PC-3 (cell line): ENCODE measurements at regions not wholly inside any gene's neighbourhood (a gene's known extent, or its start where the extent isn't known, plus 50 kb on each side); places are given as distances from the start of the nearest gene placed in this dataset.

ENCODE experiments used
- ATAC-seq: fragments of 200-7000 bp; cut with Tn5 transposase; 2 replicates; pipeline ENCODE4 v1.9.1; 2020; ENCODE audit warnings: mild to moderate bottlenecking, moderate library complexity
- BruUV-seq: library from RNA; stranded (reverse); fragments of 400-500 nt; replicated peaks from 2 replicates; lab custom pipeline; 2021; lab: Mats Ljungman, UMichigan
- CTCF ChIA-PET: fragments of 300-600 bp; sonication (Branson Sonifier 250); formaldehyde crosslinking; loops from one replicate; lab custom pipeline; 2022; ENCODE audit warnings: antibody characterized with exemption; lab: Charles Lee
- POLR2A ChIA-PET: fragments of 300-600 bp; sonication (Branson Sonifier 250); formaldehyde crosslinking; loops from one replicate; lab custom pipeline; 2022; ENCODE audit warnings: antibody characterized with exemption; ENCODE audit not compliant: unreplicated experiment; lab: Charles Lee
- DNase-seq: peaks from one replicate; pipeline ENCODE4 v3.0.0-alpha.2; 2015
- H2AFZ ChIP-seq: fragments of 300-600 bp; sonication (generic); 2 replicates; pipeline ENCODE4 v1.6.0; 2016; ENCODE audit warnings: antibody characterized with exemption, low read length
- H3F3A ChIP-seq: fragments of 300-600 bp; sonication (generic); one replicate; pipeline ENCODE4 v1.6.0; 2017; ENCODE audit warnings: antibody characterized with exemption, low read length, control low read depth, mild to moderate bottlenecking; ENCODE audit not compliant: unreplicated experiment
- H3K27ac ChIP-seq: fragments of 300-600 bp; sonication (generic); 2 replicates; pipeline ENCODE4 v1.5.1; 2016; ENCODE audit warnings: mild to moderate bottlenecking, low read length
- H3K27me3 ChIP-seq: fragments of 300-600 bp; sonication (generic); 2 replicates; pipeline ENCODE4 v1.6.1; 2016; ENCODE audit warnings: low read length, mixed read lengths
- H3K36me3 ChIP-seq: fragments of 300-600 bp; sonication (generic); 2 replicates; pipeline ENCODE4 v1.6.1; 2016; ENCODE audit warnings: low read depth, mixed run types, low read length, mixed read lengths
- H3K4me1 ChIP-seq: fragments of 300-600 bp; sonication (generic); 2 replicates; pipeline ENCODE4 v1.5.1; 2016; ENCODE audit warnings: low read length; ENCODE audit not compliant: insufficient read depth
- H3K4me2 ChIP-seq: fragments of 300-600 bp; sonication (generic); 2 replicates; pipeline ENCODE4 v1.6.0; 2016; ENCODE audit warnings: low read length
- H3K4me3 ChIP-seq: fragments of 300-600 bp; sonication (generic); 2 replicates; pipeline ENCODE4 v1.5.1; 2016; ENCODE audit warnings: mild to moderate bottlenecking, low read length, mixed read lengths
- H3K79me2 ChIP-seq: fragments of 300-600 bp; sonication (generic); 2 replicates; pipeline ENCODE4 v1.6.1; 2017; ENCODE audit warnings: low read length, mixed read lengths
- H3K9ac ChIP-seq: fragments of 300-600 bp; sonication (generic); 2 replicates; pipeline ENCODE4 v1.6.0; 2016; ENCODE audit warnings: mild to moderate bottlenecking, low read length
- H3K9me2 ChIP-seq: fragments of 300-600 bp; sonication (generic); replicated peaks from 2 replicates; pipeline ENCODE4 v1.6.1; 2016; ENCODE audit warnings: mixed run types, low read length, mixed read lengths
- H3K9me3 ChIP-seq: fragments of 300-600 bp; sonication (generic); 2 replicates; pipeline ENCODE4 v1.6.1; 2016; ENCODE audit warnings: low read length, mixed read lengths
- H4K20me1 ChIP-seq: fragments of 300-600 bp; sonication (generic); 2 replicates; pipeline ENCODE4 v1.6.1; 2016; ENCODE audit warnings: low read length, mixed read lengths
- CTCF ChIP-seq: fragments of 300-600 bp; sonication (generic); conservative IDR thresholded peaks from 2 replicates; pipeline ENCODE4 v1.5.1; 2017; ENCODE audit warnings: antibody characterized with exemption, low read depth, mild to moderate bottlenecking, low read length
- EZH2 ChIP-seq: fragments of 300-600 bp; sonication (generic); IDR thresholded peaks from one replicate; pipeline ENCODE4 v1.6.1; 2017; ENCODE audit warnings: antibody characterized with exemption, mild to moderate bottlenecking, low read length; ENCODE audit not compliant: unreplicated experiment
- EZH2phosphoT487 ChIP-seq: fragments of 300-600 bp; sonication (generic); IDR thresholded peaks from 2 replicates; pipeline ENCODE4 v1.6.1; 2018; ENCODE audit warnings: mild to moderate bottlenecking, antibody characterized with exemption, low read length, borderline replicate concordance
- intact Hi-C: fragments of 100-400 bp; cut with micrococcal nuclease; formaldehyde crosslinking; loops from 2 replicates; pipeline ENCODE4 v1.9.0; 2023

GRCh38 chr6:50993941-50994720 lies 175.5 kb downstream of the TFAP2B start:
- Histone ChIP-seq H2AFZ (no peak overlapping the region), H3K36me3 (no peaks in the 10 kb centered on the region), H3K4me3 (no peak overlapping the region), H3K9me3 (no peaks in the 10 kb centered on the region), H3K9ac (no peak overlapping the region), H3K4me1 (peaks cover 14% of the 10 kb centered on the region), H3K4me2 (no peak overlapping the region), H3K27ac (no peak overlapping the region), H3K27me3 (no peaks in the 10 kb centered on the region), H3K9me2 (no peaks in the 10 kb centered on the region), H3F3A (no peaks in the 10 kb centered on the region), H4K20me1 (no peaks in the 10 kb centered on the region), H3K79me2 (no peaks in the 10 kb centered on the region)
- TF ChIP-seq EZH2, result no peak
- CTCF ChIA-PET, result no interaction called here
- POLR2A ChIA-PET, result no interaction called here
- no peak for DNase-seq
- BruUV-seq, result no TSS peak
- intact Hi-C loops, result no loop called here
- no peak for ATAC-seq

GRCh38 chr6:50995036-50995435 lies 176.4 kb downstream of the TFAP2B start:
- no peak for DNase-seq
- Histone ChIP-seq H3K36me3 (no peaks in the 10 kb centered on the region), H3K9ac (no peak overlapping the region), H3K4me3 (no peak overlapping the region), H3K27me3 (no peaks in the 10 kb centered on the region), H2AFZ (no peak overlapping the region), H3K9me3 (no peaks in the 10 kb centered on the region), H4K20me1 (no peaks in the 10 kb centered on the region), H3K27ac (no peak overlapping the region), H3K4me1 (peaks cover 14% of the 10 kb centered on the region), H3F3A (no peaks in the 10 kb centered on the region), H3K9me2 (no peaks in the 10 kb centered on the region), H3K79me2 (no peaks in the 10 kb centered on the region), H3K4me2 (no peak overlapping the region)
- intact Hi-C loops, result no loop called here
- ChIA-PET POLR2A (no interaction called here), CTCF (no interaction called here)
- TF ChIP-seq CTCF (no peak), EZH2phosphoT487 (no peak), EZH2 (no peak)
- no TSS peak for BruUV-seq
- no peak for ATAC-seq

- H3K27me3 ChIP-seq, result no peaks in the 10 kb centered on the region
- ATAC-seq (no peak), DNase-seq (no peak)
- ChIA-PET CTCF (no interaction called here), POLR2A (no interaction called here)
- H3K9ac ChIP-seq, result no peak overlapping the region
- intact Hi-C loops, result no loop called here
- H3K79me2 ChIP-seq, result no peaks in the 10 kb centered on the region
- no peak for TF ChIP-seq CTCF
- no peaks in the 10 kb centered on the region for H3K9me2 ChIP-seq
- no TSS peak for BruUV-seq
- no peak overlapping the region for H3K27ac ChIP-seq
- no peaks in the 10 kb centered on the region for H3K9me3 ChIP-seq
- H3K4me3 ChIP-seq, result no peak overlapping the region
- H3K36me3 ChIP-seq, result no peaks in the 10 kb centered on the region
- H3K4me1 ChIP-seq, result no peaks in the 10 kb centered on the region
- no peak overlapping the region for H2AFZ ChIP-seq
- H4K20me1 ChIP-seq, result no peaks in the 10 kb centered on the region
- H3K4me2 ChIP-seq, result no peak overlapping the region
- H3F3A ChIP-seq, result no peaks in the 10 kb centered on the region
Measured at GRCh38 chr6:50998905-50999304, 180.2 kb downstream of the TFAP2B start.
